ENCODE measurements at regions not wholly inside any gene's neighbourhood (a gene's known extent, or its start where the extent isn't known, plus 50 kb on each side); places are given as distances from the start of the nearest gene placed in this dataset.
"Not testable (repeated sequence)": the region's sequence is repeated elsewhere in the genome, so short reads cannot be mapped to it uniquely, and the experiment has no call there.

DNA sequence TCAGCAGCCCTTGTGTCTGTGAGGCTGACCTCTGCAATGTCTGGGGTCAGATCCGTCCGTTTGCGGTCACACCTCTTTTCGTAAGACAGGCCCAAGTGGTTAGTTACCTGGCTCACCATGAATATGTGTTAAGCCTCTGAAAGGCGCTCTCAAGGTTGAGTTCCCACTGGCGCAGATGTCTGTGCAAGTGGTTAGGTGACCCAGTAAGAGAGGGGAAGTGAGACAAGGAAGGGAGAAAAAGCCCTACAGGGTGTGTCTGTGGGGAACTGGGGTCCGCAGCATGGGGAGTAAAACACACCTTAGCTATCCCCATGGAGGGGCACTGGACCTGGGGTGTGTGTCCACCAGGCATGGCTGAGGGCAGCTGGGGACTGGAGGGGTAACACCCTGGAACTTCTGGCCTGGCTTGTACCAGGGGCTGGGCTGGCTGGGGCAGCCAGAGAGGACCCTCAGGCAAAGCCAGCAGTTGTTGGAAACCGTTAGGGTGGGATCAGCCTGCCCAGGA lies 391.6 kb upstream of the PROK2 start:
- no peak for DNase-seq (ENCODE audit: low spot score)

DNA sequence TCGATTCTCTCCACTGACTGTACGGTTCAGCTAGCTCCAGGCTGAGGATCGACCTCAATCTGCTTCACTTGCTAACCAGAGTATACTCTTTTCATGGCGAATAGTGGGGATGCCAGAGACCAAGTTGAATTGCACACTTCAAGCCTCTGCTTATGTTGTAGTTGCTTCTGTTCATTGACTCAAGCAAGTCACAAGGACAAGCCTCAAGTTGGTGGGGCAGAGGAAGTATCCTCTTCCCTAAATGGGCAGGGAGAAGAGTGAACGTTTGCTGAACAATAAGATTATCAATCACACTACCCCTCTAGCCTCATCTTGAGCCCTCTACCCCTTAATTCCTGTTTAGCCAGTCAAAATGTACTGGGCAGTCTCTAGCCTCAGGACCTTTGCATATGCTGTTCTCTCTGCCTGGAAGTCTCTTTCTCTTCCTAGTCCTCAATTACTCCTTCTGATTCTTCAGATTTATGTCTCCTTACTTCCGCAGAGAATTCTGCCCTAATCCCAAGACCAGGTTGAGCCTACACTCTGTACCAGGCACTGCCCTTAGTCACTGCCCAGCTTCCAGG lies 390.4 kb upstream of the PROK2 start:
- no peak for DNase-seq (ENCODE audit: low spot score)

DNA sequence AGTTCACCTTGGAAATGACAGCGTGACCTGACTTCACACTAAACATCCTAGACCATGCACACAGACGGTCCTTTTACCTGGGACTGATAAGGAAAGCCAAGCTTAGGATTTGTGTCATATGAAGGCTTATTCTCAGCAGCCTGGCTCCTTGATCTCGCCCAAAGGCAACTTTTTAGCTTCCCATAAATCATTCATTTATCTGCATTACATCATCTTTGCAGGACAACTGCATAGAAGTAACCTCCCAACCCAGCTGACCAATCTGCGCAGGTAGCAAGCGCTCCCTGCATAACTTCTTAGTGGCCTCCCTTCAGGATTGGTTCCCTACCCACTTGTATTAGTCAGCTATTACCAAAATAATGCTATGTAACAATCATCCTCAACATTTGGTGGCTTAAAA lies 389.9 kb upstream of the PROK2 start:
- no peak for DNase-seq (ENCODE audit: low spot score)

DNA sequence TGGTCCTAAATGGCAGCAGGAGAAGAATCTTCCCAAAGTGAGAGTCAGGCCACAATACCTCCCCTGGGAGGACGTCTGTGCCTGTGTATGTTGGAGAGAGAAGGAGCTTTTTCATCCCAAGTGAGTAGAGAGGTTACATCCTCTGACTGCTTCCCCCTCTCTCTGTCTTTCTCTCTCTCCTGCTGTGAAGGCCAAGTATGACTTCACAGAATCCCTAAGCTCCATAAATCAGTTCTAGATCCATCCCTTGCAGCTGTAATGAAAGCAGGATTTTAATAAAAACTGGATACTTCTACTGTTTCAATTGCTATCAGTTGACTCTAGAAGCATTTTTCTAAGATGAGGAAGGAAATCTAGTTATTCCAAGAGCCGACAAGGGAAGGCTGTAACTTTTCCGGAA lies 389.1 kb upstream of the PROK2 start:
- no peak for DNase-seq (ENCODE audit: low spot score)

DNA sequence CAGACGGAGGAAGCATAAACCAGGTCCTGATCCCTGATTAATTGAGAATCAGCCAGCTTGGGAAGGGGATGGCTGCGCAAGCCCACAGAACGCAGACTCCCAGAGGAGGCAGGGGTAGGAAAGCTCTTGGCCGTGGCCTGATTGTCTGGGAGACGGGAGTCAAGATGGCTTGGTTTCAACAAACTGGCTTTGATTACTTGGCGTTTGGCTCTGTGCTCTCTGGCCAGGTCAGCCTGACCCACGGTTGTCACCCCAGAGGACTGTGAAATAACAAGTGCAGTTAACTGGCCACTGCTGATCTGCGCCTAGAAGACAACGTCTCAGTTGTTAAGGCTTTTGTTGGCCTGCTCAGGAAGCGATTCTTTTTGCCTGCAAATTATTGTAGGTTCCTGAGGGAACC lies 387.0 kb upstream of the PROK2 start:
- no peak for DNase-seq (ENCODE audit: low spot score)

DNA sequence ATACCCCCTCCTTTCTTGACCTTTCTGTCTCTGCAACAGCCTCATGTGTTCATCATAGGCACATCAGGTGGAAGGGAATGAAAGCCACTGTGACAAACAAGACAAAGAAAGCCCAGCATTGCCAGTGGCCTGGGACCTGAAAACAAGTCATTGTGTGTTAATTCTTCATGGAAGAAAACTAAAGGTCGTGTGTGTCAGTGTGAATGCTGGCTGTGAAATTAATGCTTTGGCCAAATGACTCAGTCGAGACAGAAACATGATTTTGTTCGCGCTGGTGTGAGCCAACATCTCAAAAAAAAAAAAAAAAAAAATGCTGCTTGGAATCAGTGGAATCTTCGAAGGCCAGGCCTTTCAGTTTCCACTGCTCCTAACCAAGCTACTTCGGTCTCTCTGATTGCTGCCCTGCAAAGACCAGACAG lies 386.5 kb upstream of the PROK2 start:
- no peak for DNase-seq (ENCODE audit: low spot score)

DNA sequence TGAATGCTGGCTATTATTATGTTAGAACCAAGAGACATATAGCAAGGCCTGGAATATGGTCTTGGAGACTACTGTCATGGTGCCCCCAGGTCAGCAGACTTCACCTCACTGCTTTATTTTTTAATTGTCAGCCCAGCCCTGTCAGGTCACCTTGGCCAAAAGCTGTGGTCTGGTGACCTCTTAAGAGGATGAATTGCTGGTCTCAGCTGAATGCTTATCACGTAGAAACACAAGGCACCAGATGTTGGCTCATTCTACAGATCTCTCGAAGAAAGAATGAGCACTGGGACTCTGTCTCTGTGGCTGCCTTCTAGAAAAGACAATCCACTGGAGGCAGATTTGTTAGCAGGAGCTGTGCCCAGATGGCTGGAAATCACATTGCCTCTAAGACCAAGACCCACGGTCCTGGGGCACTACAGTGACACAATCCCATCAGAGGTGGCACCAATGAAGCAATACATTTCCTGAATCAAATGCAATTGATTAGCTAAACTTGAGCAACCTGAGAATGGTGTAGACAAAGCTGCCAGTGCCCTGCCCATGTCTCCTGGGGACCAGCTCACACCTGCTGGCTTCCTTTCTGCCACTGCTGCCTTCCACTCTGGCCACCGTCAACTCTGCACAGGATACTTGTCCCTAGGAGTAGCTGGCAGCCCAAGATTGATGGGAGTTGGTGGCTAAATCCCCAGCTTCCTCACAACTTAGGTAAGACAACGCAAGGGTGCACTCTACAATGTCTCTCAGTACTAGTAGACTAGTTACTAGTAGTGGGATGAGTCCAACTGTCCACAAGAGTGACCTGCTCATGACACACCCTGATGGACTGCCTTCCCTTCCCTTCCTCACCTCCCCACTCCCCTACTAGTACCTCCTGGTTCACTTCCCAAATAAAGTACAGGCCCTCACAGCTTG lies 384.9 kb upstream of the PROK2 start:
- DNase-seq (ENCODE audit: low spot score): no peak

DNA sequence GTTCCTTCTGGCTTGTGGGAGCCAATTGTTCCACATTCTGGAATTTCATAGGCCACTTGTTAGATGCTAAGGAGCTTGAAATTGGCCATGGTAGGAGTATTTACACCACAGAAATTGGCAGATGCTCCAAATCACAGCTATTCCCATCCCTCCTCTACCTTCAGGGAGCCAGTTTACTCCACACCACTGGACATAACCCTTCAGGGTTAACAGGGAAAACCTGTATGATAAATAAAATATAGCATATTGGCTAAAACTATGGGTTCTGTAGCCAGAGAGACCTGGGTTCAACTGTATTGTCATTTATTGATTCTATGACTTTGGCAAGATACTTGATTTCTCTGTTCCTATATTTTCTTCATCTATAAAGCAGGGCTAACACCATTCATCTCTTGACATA lies 384.2 kb upstream of the PROK2 start:
- DNase-seq (ENCODE audit: low spot score): no peak

DNA sequence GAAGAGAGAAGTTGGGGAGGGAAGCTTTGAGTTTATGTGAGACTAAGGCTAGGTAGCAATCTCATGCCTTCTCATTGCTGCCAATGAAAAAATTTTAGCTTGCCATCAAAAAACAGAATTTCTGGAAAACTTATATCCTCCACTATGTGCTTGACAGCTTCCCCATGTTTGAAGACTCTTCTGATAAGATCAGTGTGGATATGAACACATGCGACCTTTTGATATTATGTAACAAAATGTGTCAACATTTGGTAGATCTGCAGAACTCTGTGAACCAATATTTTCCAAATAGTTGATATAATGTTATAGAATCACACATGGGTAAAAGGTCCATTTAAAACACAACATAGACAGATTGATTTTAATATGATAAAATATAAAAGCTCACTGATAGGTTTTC lies 380.9 kb upstream of the PROK2 start:
- no peak for DNase-seq (ENCODE audit: low spot score)

DNA sequence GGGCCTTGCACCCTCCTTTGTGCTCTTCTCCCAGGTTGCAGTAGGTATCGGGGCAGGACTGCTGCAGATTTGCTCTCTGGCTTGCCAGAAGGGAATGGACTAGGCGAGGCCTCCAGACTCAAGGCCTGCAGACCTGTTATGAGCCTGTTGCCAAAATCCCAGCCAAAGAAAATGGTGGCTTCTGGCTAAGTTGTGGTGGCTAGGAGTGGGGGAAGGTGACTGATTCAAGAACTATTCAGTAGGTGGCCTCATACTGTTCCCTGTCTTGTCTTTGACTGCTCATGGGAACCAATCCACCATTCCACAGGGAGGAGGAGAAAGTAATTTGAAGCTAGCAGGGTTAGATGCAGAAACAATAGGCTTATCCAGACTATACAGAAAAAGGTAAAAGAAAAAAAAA lies 380.4 kb upstream of the PROK2 start:
- DNase-seq (ENCODE audit: low spot score): no peak

DNA sequence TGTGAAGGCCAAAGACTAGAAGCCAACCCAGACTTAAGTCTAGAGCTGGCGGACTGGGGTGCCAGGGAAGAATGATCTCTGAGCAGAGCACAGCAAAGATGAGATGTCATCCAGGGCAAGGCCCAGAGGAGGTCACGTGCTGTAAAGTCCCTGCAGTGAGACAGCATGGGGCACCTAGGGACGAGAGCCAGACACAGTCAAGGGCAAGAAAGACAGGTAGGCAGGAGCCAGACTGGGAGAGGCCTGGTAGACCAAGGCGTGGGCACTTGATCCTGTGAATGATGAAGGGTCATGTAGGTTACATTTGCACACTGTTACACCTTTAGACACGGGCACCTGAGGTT lies 379.7 kb upstream of the PROK2 start:
- no peak for DNase-seq (ENCODE audit: low spot score)

DNA sequence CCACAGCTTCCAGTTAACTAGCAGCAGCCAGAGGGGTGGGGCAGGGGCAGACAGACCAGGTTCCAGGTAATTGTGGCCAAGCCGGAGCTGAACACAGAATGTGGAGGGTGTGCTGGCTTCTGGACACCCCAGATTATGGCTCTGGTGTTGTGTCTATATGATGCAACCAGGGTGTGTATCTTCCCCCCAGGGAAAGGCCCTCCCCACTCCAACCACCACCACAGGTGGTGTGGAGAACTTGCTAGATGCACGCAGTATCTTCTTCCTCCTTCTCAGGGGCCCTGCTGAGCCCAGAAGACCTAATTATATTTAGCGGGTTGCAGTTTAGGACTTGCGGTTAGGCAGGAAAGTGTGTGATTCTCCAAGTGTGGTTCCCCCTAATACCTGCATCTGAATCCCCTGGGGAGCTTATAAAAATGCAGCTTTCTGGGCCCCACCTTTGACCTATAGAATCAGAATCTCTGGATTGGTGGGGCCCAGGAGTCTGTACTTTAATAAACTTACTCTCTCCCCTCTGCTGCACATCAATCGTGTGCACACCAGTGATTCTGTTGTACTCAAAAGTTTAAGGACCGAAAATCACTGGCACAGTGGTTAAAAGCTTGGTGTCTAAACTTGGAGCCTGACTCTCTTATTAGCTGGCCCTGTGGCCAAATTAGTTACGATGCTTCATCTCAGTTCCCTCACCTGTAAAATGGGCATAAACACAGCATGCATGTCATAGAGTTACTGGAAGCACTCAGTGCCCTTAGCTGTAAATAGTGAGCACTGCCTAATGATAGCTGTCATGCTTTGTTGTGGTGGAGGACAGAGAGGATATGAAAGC lies 379.1 kb upstream of the PROK2 start:
- no peak for DNase-seq (ENCODE audit: low spot score)

DNA sequence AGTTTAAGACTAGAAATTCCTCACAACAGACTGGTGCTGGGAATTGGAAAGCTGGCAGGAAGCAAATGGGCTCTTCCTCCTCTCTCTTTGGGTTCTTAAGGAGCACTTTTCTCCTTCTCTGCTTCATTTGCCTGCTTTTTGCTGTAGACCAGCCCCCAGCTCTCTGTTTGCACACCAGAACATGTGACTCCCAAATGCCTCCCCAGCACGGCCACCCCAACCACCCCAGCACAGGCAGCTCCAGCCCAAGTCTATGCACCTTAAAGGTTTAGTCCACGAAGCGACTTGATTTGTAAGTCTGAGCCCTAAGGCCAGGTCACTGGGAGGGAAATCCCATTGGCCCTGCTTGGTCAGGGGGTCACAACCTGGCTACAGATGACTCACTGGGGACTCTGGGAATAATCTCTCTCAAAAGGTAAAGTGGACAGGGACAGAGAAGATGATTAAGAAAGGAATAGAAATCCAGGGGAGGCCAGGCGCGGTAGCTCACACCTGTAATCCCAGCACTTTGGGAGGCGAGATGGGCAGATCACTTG lies 377.8 kb upstream of the PROK2 start:
- no peak for DNase-seq (ENCODE audit: low spot score)

DNA sequence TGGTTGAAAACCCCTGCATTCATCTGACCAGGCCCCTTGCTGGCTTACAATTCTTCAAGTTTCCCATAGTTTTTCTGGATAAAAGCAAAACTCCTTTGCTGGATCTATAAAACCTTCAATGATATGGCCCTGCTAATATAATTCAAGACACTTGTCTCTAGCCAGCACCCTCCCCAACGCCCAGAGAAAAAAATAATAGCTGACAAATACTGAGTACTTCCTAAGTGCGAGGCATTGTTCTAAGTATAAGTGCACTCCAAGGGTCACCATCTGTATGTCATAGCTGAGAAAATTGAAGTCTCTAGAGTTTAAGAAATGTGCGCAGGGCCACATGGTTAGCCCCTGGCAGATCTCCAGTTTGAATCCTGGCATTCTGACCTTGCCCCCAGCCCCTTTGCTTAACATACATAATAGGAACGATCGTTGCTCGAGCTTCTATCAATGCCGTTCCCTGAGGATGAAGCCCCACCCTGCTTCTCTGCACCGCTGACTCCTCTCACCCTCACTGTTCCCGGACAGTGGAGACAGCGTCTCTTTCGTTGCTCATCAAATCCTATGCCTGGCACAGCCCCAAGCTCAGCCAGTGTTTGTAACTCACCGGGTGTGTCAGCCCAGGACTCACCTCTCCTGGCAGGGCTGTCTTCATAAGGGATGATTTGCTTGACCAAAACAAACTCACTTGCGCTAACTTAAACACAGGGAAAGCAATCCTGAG lies 377.1 kb upstream of the PROK2 start:
- DNase-seq (ENCODE audit: low spot score): no peak

DNA sequence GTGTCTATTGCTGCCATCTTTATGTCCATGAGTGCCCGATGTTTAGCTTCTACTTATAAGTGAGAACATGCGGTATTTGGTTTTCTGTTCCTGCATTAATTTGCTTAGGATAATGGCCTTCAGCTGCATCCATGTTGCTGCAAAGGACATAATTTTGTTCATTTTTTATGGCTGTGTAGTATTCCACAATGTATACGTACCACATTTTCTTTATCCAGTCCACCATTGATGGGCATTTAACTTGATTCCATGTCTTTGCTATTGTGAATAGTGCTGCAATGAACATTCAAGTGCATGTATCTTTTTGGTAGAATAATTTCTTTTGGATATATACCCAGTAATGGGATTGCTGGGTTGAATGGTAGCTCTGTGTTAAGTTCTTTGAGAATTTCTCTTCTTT lies 376.3 kb upstream of the PROK2 start:
- DNase-seq (ENCODE audit: low spot score): not testable (repeated sequence)

DNA sequence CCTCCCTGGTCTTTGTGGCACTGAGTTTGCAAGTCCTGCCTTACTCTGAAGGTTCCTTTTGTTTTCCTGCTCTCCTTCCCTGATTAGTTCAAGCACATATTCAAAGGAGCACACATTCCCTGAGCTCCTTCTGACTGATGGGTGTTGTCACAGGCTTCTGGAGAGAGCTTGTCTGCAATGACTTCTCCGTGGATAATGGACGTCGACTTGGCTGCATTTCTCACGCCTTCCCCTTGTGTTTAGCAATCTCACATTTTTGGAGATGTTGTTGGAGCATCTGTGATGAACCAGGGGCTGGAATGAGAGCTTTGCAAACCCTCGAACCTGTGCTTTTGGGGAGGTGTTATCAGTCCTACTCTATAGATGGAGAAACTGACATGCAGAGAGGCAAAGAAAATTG lies 375.4 kb upstream of the PROK2 start:
- no peak for DNase-seq (ENCODE audit: low spot score)

DNA sequence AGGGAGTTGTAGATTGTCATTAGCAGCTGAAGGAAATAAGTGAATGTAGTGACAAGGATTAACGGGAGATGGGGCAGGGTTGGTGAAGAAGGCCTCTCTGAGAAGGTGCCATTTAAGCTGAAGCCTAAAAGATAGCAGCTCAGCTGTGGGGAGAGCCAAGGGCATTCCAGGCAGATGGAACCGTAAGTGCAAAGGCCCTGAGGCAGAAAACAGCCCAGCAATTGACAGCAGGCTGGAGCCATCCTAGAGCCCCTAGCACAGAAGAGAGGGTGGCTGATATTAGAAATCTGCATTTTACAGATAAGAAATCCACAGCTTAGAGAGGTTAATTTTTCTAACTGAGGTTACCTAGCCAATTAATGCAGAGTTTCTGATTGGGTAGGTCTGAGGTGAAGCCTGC lies 374.5 kb upstream of the PROK2 start:
- DNase-seq (ENCODE audit: low spot score): no peak

DNA sequence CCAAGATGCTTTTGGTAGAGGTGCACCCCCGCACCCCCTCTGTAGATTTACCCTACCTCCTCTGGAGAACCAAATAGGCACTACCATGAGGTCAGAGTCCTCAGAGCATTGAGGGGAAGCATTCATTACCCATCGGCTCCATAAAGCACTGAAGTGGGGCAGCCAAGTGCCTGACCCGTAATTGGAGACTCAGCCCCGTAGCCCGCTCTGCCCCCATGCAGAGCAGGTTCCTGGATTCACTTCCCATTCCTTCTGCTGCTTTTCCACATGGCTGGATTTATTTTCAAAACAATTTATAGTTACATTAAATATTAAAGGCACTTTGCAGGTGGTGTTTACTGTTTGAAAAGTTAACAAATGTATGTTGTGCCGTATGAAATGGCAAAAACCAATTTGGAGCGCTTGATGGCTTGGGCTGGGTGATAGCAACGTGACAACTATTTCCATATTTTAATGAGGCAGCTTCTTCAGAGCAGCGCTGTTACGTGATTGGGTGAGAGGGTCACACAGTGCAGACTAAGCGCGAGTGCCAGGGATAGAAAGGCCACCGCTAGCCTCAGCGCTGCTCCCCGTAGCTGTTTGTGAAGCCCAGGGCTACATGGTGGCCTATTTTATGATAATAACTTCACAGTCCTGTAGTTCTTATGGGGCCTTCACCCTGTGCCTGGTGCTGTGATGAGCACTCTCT lies 373.8 kb upstream of the PROK2 start:
- DNase-seq (ENCODE audit: low spot score): no peak

DNA sequence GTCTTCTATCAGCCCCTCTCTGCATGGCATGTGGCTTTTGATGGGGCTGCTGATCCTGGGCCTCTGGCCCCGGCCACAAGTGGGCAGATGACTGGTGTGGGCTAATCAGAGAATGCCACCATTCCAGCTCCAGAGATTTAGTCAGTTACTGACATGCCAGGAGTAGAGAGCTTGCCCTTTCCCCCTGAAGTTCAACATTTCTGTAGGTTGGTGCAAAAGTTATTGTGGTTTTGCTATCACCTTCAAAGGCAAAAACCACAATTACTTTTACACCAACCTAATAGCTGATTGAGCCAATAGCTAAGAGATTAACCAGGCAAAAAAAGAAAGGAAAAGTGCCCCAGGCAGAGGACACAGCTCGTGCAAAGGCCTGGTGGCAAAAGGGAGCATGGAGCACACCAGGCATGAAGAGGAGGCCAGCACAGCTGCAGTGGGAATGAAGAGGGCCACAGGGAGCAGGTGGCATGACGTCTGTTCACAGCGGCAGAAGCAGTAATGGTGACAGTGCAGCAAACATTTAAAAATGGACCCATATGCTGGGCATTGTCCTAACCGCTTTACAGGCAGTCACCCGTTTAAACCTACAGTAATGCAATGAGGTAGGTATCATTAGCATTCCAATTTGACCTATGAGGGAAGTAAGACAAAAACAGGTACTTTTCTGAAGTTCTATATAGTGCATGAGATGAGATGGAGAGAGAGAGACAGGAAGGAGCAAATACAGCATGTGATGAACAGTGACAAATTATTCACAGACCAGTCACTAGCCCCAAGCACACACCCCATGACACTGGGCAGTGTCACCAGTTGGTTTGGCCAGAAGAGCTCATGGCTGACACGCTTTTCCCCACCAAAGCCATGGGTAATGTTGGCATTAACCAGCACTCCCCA lies 373.0 kb upstream of the PROK2 start:
- no peak for DNase-seq (ENCODE audit: low spot score)

DNA sequence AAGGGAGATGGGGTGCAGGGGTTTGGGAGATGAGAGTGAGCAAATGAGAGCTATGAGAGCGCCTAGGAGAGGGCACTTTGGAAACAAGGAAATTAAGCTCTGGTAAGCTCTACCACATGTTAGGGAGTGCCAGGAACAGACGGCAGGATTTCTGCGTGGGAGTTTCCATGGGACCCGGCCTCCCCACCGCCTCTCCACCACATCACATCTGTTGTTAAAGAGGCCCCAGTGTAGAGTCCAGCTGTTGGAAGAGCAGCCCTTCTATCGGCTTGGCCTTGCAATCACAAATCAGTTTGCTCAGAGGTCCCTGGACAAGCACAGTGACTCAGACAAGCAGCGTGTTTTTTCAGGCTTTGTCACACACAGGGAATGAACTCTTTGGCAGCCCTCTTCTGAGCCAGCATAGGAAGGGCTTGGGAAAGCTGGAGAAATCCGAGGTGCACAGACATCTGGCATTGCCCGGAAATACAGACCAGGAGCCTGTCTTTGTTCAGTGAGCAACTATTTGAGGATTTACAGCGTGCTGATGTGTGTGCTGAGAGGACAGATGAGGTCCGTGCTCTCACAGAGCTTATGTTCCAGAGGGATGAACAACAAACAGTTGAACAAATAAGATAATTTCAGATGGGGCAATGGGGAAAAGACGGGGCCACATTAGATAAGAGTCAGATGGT lies 370.6 kb upstream of the PROK2 start:
- no peak for DNase-seq (ENCODE audit: low spot score)

Data from HuH-7.5 (cell line).